ENCODE measurements at regions not wholly inside any gene's neighbourhood (a gene's known extent, or its start where the extent isn't known, plus 50 kb on each side); places are given as distances from the start of the nearest gene placed in this dataset.

DNA sequence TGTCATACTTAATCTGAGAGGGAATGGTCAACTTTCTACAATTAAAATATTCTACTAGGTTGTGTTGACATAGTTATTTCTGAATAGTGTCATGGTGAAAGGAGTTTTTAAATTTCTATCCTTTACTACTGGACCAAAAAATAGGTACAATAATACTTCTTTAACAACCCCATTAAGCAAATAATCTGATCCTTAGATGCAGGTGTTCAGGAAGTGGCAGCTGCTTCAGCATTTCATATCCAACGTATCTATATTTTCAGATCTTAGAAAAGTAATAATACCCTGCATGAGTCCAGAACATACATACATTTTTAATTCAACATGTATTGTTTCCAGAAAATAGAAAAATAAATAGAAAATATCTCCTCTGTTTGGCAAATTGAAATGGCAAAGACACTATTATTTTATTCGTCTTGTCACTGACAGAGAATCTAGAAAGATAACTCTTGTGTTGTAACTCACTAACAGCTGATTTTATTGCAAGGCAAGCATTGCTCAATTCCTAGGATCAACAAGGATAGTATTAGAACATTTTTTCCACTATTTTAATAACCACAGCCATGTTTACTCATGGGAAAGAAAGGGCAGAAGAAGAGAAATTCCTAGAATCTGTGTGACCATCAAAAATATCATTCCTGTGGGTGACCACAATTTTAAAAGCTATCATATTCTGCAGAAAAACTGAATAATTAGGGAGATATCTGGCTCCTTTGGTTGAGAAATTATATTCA, 159.3 kb upstream of the CNTNAP2 start:
- no peak for DNase-seq
- intact Hi-C loops (cut with DNase I) = no loop called here
- ATAC-seq = no peak

DNA sequence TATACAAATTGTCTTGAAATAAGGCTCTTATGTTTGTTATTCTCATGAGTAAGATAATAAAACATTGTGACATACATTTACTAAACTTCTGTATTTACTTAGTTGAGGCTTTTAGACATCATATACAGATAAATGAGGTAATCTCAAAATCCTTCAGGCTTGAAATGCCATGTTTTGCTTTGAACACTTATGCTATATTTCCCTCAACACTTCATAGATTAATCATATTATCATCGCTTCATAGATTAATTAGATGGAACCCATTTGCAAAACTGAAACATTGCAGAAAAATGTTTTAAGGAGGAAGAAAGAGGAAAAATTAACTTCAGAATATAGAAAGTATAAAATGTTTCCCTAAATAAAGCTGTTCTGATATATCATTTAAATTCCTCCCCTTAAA, 165.0 kb upstream of the CNTNAP2 start:
- ATAC-seq = no peak
- intact Hi-C loops (cut with DNase I) = no loop called here
- no peak for DNase-seq

DNA sequence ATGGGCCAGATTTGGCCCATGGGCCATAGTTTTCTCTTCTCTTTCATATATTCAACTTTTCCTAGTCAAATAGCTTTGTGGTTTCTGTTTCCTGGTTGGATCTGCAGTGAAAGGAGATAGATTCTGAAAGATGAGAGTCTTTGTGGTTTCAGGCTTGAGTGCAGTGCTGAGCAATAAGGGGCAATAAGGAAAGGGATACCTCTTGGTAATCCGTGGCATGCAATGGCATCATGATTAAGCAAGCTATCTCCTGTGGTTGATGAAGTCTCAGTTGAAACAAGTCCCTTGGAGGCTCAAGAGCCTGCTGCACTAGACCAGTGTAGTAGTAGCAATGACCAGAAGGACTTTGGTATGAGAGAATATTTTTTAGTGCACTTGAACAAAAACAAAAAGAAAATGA, 187.7 kb upstream of the CNTNAP2 start:
- intact Hi-C loops (cut with DNase I) = no loop called here
- DNase-seq (no peak), ATAC-seq (no peak)

DNA sequence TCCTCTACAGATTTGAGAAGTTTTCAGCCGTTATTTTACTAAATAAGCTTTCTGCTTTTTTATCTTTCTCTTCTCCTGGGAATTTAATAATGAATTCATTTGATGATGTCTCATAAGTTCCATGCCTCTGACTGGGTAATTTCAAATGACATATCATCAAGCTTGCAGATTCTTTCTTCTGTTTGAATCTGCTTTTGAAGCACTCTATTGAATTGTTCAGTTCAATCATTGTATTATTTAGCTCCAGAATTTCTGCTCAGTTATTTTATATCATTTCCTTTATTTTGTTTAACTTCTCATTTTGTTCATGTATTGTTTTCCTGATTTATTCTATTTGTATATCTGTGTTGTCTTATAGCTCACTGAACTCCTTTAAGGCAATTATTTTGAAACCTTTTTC, 196.9 kb upstream of the CNTNAP2 start:
- intact Hi-C loops (cut with DNase I) = no loop called here
- DNase-seq (no peak), ATAC-seq (no peak)

DNA sequence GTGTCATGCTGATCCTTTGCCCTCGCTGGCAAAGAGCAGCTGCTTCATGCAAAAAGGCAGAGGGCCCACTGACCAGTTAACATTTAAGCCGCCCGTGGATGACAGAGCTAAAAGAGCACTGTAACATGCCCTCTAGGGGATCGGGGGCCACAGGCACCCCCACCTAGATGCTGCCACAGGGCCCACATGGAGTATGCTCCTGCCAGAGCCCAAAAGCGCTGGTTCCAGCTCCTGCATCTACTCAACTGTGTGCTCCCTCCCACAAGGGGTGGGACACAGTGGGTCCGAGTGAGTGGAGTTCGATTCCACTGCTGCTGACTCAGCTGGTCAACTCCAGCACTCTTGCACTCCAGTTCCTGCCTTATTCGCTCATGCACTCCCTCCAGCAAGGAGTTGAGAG, 199.8 kb upstream of the CNTNAP2 start:
- intact Hi-C loops (cut with DNase I) = no loop called here

DNA sequence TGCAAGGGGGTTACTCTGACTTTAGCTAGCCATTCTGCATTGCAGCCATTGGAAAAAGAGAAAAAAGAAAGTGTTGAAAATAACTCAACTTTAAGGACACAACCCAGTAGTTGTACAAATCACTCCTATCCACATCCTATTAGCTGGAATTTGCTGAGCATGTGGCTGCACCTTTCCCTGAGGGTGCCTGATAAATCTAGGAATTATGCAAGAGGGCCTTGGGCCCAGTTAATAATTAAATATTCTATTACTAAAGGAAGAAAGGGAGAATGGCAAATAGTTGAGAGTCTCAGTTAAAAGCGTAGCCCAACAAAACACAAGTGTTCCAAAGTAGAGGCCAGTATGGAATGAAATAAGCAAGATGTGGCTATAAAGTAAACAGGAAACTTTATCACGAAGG, 200.9 kb upstream of the CNTNAP2 start:
- intact Hi-C loops (cut with DNase I) = no loop called here
- no peak for DNase-seq
- ATAC-seq = no peak

More for the DNA sequence above, 199.8 kb upstream of the CNTNAP2 start:
- DNase-seq (no peak), ATAC-seq (no peak)

DNA sequence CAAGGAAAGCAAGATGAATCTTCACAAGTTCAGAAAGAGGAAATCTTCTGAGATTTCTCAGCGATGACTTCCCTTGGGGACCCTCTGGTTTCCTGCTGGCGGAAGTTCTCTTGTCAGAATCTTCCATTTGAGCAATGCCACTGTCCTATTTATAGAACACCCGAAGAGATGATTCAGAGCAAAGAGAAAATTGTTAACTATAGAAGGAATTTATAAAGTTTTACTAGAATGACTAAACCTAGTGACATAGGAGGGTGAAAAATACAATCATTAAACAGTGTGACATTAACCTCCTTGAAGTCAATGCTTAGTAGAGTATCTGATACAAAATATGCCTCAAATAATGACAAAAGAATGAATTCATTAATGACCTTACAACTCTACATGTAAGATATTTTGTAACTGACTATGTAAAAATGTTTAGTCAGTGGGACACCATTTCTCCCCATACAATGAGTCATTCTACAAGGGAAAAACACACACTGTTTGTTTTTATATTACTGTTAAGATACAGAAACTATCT, 206.5 kb upstream of the CNTNAP2 start:
- no peak for DNase-seq
- no peak for ATAC-seq
- intact Hi-C loops (cut with DNase I) = no loop called here

DNA sequence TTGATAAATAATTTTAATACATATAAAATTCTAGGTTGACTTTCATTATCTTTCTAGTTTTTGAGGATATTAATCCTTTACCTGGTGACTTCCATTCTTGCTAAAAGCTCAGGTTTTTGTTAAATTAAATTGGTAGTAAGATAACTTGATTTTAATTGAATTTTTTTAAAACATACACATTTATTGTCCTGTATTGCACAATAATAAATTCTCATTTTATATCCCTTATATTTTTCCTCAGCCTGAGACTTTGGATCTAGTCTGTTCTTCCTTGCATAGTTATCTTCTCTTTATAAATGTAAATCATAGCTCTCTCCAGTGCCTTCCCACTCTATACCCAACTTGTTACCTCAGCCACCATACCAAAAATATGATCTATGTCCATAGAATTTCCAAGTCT, 212.9 kb upstream of the CNTNAP2 start:
- no peak for ATAC-seq
- no peak for DNase-seq
- intact Hi-C loops (cut with DNase I) = no loop called here

DNA sequence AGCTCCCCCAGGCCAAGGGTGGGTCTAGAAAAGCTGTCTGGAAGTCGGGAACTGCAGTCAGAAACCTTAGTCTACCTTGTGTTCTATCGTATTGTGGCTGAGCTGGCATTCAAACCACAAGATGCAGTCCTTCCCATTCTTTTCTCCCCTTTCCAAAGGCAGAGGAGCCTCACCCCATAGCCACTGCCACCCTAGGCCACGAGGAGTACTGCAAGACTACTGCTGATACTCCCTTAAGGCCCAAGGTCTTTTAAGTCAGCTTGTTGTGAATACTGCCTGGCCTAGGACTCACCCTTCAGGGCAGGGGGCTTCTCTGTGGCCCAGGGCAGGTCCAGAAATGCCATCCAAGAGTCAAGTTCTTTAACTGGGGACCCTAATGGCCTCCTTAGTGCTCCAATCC, 214.5 kb upstream of the CNTNAP2 start:
- no peak for DNase-seq
- no peak for ATAC-seq
- intact Hi-C loops (cut with DNase I) = no loop called here

DNA sequence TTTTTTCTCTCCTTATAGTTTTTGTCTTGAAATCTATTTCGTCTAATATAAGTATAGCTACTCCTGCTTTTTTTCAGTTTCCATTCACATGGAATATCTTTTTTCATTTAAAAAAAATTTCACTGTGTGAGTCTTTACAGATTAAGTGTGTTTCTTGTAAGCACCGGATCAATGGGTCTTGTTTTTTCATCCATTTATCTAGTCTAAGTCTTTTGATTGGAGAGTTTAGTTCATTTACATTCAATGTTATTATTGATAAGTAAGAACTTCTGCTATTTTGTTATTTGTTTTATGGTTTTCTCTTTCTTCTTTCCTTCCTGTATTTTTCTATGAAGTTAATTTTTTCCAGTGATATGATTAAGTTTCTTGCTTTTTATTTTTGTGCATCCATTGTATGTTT, 216.7 kb upstream of the CNTNAP2 start:
- DNase-seq = no peak
- no peak for ATAC-seq
- intact Hi-C loops (cut with DNase I) = no loop called here

DNA sequence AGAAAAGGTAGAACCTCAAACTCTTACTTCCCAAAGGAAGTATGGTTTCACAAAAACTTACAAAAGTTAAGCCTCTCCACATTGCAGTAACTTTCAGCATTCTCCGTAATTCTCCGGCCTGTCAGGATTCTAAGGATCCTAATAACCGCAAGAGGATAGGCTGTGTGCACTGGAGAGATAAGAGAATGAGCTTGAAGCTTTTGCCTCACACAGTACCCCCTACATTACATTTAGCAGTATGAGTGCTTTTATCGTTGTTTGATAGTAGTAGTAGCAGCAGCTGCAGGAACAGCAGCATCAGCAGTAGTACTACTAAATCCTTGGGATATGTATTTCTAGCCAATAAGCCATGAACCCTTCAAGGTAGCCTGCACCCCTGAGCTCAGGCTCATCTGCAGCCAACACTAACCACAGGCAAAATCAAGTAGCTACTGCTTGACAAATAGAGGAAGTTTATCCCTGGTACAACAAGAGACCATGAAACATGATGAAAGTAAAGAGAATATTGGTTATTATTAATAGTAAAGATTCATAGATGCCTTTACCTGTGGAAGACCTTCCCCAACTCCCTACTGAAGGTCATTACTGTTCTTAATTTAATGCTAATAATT, 222.6 kb upstream of the CNTNAP2 start:
- DNase-seq (no peak), ATAC-seq (no peak)
- intact Hi-C loops (cut with DNase I) = no loop called here

DNA sequence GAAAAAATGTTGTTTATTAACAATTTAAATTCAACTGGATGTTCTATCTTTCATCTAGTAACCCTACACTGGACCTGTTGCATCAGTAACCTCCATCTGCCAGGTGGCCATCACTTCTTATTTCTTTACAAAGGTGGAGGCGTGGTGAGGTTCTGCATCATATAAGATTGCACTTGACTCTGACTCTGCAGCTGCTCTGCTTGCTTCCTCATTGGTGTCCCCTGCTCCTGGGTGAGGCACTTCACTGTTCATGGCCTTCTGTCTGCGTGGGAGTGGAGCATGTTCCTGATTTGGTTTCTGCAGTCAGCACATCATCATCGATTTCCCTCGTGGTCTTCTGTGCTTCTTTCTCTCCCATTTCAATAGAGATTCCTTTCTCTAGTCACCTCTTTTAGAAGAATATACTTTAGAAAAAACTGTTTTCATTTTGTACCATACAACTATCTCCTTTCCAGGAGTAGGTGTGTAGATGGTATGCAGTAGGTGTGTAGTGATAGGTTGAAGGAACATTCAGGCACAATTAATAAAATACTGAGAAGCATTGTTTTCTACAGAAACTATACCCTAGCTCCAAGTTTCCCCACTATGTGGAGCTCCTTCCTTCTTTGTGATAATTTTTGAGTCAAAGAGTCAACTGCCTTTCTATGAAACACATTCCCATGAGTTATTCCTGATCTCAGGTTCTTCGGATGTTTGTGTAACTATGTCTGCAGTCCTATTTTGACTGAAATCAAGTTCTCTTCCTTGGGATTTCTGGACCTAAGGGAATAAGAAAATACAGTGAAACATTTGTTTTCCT, 231.7 kb upstream of the CNTNAP2 start:
- intact Hi-C loops (cut with DNase I) = no loop called here
- DNase-seq = no peak
- ATAC-seq = no peak

DNA sequence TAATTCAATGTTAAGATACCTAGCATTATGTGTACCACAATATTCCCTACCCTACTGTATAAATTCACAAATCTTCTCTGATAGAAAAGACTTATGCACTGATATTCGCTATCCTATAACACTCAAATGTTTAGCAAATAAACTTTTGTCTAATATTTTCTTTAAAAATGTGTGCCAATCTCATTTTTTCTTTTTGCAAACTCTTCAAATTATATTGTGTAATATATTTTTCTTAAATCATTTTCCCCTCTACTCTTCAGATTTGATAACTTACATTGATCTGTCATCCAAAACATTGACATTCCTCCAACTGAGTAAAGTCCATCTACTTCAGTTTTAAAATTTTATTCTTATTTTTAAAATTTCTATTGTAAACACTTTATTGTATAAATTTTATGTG, 240.2 kb upstream of the CNTNAP2 start:
- intact Hi-C loops (cut with DNase I) = no loop called here

DNA sequence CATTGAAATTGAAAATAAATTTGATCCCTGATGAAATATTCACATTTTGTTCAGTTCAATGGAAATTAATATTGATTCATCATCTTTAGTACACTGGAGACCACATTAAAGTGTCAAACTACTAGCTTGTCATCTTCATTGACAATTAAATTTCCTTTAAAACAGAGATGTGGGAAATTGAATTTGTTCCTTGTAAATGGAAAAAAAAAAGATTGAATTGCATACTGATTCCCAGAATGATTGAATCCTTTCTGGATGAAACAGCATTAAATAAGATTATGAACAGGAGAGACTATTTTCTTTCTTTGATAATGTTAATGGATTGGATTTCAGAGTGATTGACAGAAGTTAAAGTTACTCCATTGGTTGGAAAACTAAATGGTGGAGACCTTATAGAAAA, 241.3 kb upstream of the CNTNAP2 start:
- intact Hi-C loops (cut with DNase I) = no loop called here
- ATAC-seq (no peak), DNase-seq (no peak)

More for the DNA sequence above, 240.2 kb upstream of the CNTNAP2 start:
- ATAC-seq = no peak
- DNase-seq = no peak

DNA sequence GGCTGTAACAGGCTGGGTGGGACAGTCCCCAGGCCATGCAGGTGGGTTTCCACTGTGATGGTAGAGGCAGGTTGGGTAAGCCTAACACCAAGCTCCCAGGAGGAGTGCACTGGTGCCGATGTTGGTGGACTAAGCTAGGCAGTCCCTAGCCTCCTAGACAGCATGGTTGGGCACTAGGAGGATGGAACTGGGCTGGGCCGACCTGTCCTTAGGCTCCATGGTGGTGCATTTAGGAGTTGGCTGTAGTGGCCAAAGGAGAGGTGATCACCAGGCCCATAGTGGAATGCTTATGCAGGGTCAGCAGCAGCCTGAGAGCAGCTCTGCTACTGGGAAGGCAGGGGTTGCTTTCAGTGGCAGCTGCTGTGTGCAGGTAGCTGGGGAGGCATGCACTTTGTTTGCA, 247.7 kb upstream of the CNTNAP2 start:
- DNase-seq (no peak), ATAC-seq (no peak)
- intact Hi-C loops (cut with DNase I) = no loop called here

DNA sequence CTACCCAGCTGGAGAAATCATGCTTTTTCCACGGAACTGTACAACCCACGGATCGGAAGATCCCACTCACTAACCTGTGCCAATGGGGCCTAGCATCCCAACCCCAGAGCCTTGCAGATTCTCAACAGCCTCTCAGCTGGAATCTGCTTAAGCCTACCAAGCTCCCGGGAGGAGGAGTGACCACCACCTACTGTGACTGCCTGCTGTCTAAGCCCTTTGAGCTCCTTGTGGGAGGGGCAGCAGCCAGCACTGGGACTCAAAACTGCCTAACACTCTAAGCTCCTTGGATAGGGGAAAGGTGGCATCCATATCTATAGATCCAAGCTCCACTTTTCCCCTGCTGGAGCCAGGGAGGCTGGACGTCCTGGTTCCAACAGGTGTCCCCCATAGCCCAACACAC, 254.4 kb upstream of the CNTNAP2 start:
- no peak for ATAC-seq
- intact Hi-C loops (cut with DNase I) = no loop called here
- no peak for DNase-seq

DNA sequence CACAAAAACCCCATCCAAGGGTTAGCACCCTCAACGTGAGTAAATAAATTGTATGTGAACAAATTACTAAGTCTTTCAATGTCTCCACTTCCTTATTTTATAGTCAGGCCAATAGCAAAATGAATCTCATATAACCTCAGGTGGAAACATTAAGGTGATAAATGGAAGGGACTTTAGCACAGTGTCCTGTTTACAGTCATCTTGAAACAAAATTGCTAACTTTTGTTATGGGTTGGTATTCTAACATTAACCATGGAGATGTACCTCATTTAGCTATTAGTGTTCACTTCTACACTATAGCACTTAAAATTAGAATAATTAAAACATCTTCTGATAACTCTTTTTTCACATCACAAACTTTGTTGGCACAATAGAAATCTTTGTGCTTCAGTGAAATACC, 255.8 kb upstream of the CNTNAP2 start:
- DNase-seq (no peak), ATAC-seq (no peak)
- intact Hi-C loops (cut with DNase I) = no loop called here

DNA sequence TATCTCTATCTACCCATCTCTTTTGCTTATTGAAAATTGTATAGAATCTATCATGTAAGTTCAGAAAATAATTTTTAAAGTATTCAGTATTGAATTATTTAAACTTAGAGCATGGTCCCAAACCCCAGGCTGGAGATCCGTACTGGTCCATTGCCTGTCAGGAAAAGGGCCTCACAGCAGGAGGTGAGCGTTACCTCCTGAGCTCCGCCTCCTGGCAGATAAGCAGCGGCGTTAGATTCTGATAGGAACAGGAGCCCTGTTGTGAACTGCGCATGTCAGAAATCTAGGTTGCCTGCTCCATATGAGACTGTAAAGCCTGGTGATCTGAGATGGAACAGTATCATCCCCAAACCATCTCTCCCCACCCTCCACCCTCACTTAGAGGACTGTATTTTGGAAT, 266.0 kb upstream of the CNTNAP2 start:
- intact Hi-C loops (cut with DNase I) = no loop called here
- ATAC-seq (no peak), DNase-seq (no peak)

DNA sequence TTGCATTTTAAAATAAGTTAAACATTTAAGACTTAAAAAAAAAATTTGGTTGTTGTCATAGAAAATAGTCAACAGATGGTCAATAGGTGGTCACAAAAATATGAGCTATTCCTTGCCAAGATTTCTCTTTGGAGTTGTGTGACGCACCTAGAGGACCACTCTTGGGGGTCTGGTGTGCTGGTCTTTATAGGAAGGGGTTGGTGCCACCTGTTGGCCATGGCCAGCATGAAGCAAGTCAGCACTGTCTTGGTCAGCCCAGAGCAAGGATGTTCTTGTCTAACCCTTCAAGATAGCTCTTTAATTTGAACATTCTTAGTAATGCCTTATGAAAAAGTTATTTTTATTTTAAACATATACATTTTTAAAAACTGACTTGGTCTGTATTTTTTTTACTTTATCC, 267.9 kb upstream of the CNTNAP2 start:
- ATAC-seq (no peak), DNase-seq (no peak)

DNA sequence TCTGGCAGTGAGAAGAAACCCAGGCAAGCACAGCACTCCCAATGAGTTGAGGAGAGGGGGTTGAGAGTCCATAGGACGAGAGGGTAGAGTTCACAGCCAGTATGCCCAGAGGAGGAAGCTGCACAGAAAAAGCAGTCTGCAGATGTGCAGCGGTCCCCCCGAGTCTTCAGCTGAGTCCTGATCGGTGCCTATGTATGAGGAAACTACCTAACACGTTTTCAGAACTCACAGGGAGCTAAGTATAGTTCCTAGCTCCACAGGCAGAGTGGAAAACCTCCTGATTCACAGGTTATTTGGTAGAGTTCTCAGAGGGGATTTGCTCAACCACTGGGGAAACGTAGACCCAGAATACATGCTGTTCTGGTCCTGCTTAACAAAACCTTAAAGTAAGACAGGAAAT, 271.3 kb upstream of the CNTNAP2 start:
- ATAC-seq (no peak), DNase-seq (no peak)
- intact Hi-C loops (cut with DNase I) = no loop called here

More for the DNA sequence above, 267.9 kb upstream of the CNTNAP2 start:
- intact Hi-C loops (cut with DNase I) = no loop called here

Measured in left cardiac atrium (tissue), 4 donors.